CD14-positive monocyte (primary cell): ENCODE measurements at regions not wholly inside any gene's neighbourhood (a gene's known extent, or its start where the extent isn't known, plus 50 kb on each side); places are given as distances from the start of the nearest gene placed in this dataset.

Source experiments
- DNase-seq, 3 donors: peaks; one replicate each; pipeline ENCODE4 v3.0.0-alpha.2; 2011 to 2022
- H2AFZ ChIP-seq: 2 replicates; pipeline ENCODE4 v1.6.0; 2012; ENCODE audit warnings: mild to moderate bottlenecking, low read depth, low read length, inconsistent platforms; ENCODE audit not compliant: insufficient read depth, poor library complexity, severe bottlenecking
- H3K27ac ChIP-seq, 2 donors: 1 replicate in 1 of 2; 2 replicates in 1 of 2; pipeline ENCODE4 v1.5.1; 2012 to 2013; ENCODE audit warnings: low read length in 2 of 2, control low read depth in 1 of 2, inconsistent platforms in 1 of 2, low read depth in 1 of 2, mild to moderate bottlenecking in 1 of 2
- H3K27me3 ChIP-seq, 2 donors: one replicate each; pipeline versions ENCODE4 v1.6.0 to v1.6.1; 2011 to 2013; ENCODE audit warnings: low read length in 2 of 2; ENCODE audit not compliant: control insufficient read depth in 2 of 2, insufficient read depth in 2 of 2
- H3K36me3 ChIP-seq, 2 donors: replicated peaks in 1 of 2; 1 replicate in 1 of 2; 2 replicates in 1 of 2; pipeline versions ENCODE4 v1.5.1 to v1.6.1; 2012 to 2013; ENCODE audit warnings: low read length in 2 of 2, control low read depth in 1 of 2, inconsistent platforms in 1 of 2, mild to moderate bottlenecking in 1 of 2; ENCODE audit not compliant: insufficient read depth in 2 of 2, control insufficient read depth in 1 of 2
- H3K4me1 ChIP-seq, 2 donors: 1 replicate in 1 of 2; 2 replicates in 1 of 2; pipeline versions ENCODE4 v1.5.1 to v1.6.1; 2012 to 2013; ENCODE audit warnings: low read length in 2 of 2, control low read depth in 1 of 2, inconsistent platforms in 1 of 2, mild to moderate bottlenecking in 1 of 2, moderate library complexity in 1 of 2; ENCODE audit not compliant: insufficient read depth in 2 of 2, control insufficient read depth in 1 of 2
- H3K4me2 ChIP-seq: replicated peaks from 2 replicates; pipeline ENCODE3; 2012; ENCODE audit warnings: low read length, moderate library complexity, mild to moderate bottlenecking; ENCODE audit not compliant: poor library complexity, severe bottlenecking; ENCODE audit errors: extremely low read depth
- H3K4me3 ChIP-seq, 3 experiments: fragments of 200-600 bp in 1 of 3; sonication (generic) in 1 of 3; replicated peaks in 1 of 3; 1 replicate in 2 of 3; 2 replicates in 1 of 3; pipeline ENCODE4 v1.5.1; 2011 to 2013; ENCODE audit warnings: low read length in 3 of 3, mild to moderate bottlenecking in 3 of 3, control low read depth in 2 of 3, low read depth in 2 of 3, inconsistent platforms in 1 of 3, moderate library complexity in 1 of 3
- H3K79me2 ChIP-seq: 2 replicates; pipeline ENCODE4 v1.6.0; 2012; ENCODE audit warnings: mild to moderate bottlenecking, control low read depth, inconsistent platforms, low read length, moderate library complexity; ENCODE audit not compliant: insufficient read depth
- H3K9ac ChIP-seq: 2 replicates; pipeline ENCODE4 v1.6.0; 2017; ENCODE audit warnings: low read length, mild to moderate bottlenecking; ENCODE audit not compliant: insufficient read depth, poor library complexity, severe bottlenecking
- H3K9me3 ChIP-seq, 2 donors: replicated peaks in 1 of 2; 1 replicate in 1 of 2; 2 replicates in 1 of 2; pipeline versions ENCODE4 v1.5.1 to v1.6.1; 2012 to 2013; ENCODE audit warnings: low read length in 2 of 2, control low read depth in 1 of 2; ENCODE audit not compliant: control insufficient read depth in 1 of 2, insufficient read depth in 1 of 2
- H4K20me1 ChIP-seq: 2 replicates; pipeline ENCODE4 v1.6.0; 2012; ENCODE audit warnings: mild to moderate bottlenecking, low read length, control low read depth, moderate library complexity; ENCODE audit not compliant: insufficient read depth
- H3K27ac Mint-ChIP-seq, 7 donors: one replicate each; pipeline ENCODE4 v1.8.0; 2020; ENCODE audit warnings: mild to moderate bottlenecking in 7 of 7, mixed read lengths in 7 of 7, moderate library complexity in 6 of 7, inconsistent platforms in 2 of 7
- H3K27me3 Mint-ChIP-seq, 3 donors: one replicate each; pipeline ENCODE4 v1.8.0; 2021 to 2022; ENCODE audit warnings: low read depth in 3 of 3, mild to moderate bottlenecking in 3 of 3, mixed read lengths in 3 of 3, moderate library complexity in 3 of 3, inconsistent platforms in 1 of 3
- H3K36me3 Mint-ChIP-seq, 2 donors: one replicate each; pipeline ENCODE4 v1.8.0; 2020; ENCODE audit warnings: mixed read lengths in 2 of 2, inconsistent platforms in 1 of 2, mild to moderate bottlenecking in 1 of 2
- H3K4me1 Mint-ChIP-seq: one replicate; pipeline ENCODE4 v1.8.0; 2020; ENCODE audit warnings: mild to moderate bottlenecking, mixed read lengths
- H3K4me3 Mint-ChIP-seq, 2 donors: one replicate each; pipeline ENCODE4 v1.8.0; 2020; ENCODE audit warnings: mild to moderate bottlenecking in 2 of 2, mixed read lengths in 2 of 2, moderate library complexity in 1 of 2
- H3K9me3 Mint-ChIP-seq, 7 donors: one replicate each; pipeline ENCODE4 v1.8.0; 2020 to 2022; ENCODE audit warnings: mixed read lengths in 7 of 7, mild to moderate bottlenecking in 6 of 7, moderate library complexity in 6 of 7, inconsistent platforms in 2 of 7
- CTCF ChIP-seq: fragments of 200-600 bp; IDR thresholded peaks from one replicate; pipeline ENCODE4 v1.8.0; 2022; ENCODE audit warnings: antibody characterized with exemption, mild to moderate bottlenecking
- WGBS: methylation state at CpG from one replicate; pipeline ENCODE4 v1.1.5; 2013; ENCODE audit warnings: missing lambda C conversion rate; ENCODE audit not compliant: insufficient coverage; 5-methylcytosine and 5-hydroxymethylcytosine counted together
- intact Hi-C, 2 donors: fragments of 100-400 bp; cut with micrococcal nuclease; formaldehyde crosslinking; loops; one replicate each; pipeline versions ENCODE4 v1.15.0 to v1.15.1; 2023

- no peak for TF ChIP-seq CTCF
- H3K27ac Mint-ChIP-seq = no peak overlapping the region
- Histone ChIP-seq H3K79me2 (no peaks in the 10 kb centered on the region), H3K4me2 (no peak overlapping the region), H3K4me3 (no peak overlapping the region), H3K36me3 (no peaks in the 10 kb centered on the region), H3K9ac (no peak overlapping the region), H3K9me3 (no peaks in the 10 kb centered on the region), H2AFZ (no peak overlapping the region), H3K4me1 (peaks cover 20 to 21% of the 10 kb centered on the region in 2 donors), H3K27ac (no peak overlapping the region), H4K20me1 (no peaks in the 10 kb centered on the region), H3K27me3 (no peaks in the 10 kb centered on the region)
- peak in 2 of 3 donors; percentile 23 to 28 for DNase-seq
- WGBS = 0% methylated on average over 3 of the region's 5 CpGs
- H3K4me3 Mint-ChIP-seq = no peak overlapping the region
- H3K27me3 Mint-ChIP-seq = peaks cover 0 to 8% (median 3%) of the 10 kb centered on the region in 3 donors
- H3K4me1 Mint-ChIP-seq = peaks cover 30% of the 10 kb centered on the region
- intact Hi-C loops = no loop called here
- no peaks in the 10 kb centered on the region for H3K36me3 Mint-ChIP-seq
- H3K9me3 Mint-ChIP-seq = peaks cover 0 to 12% (median 3%) of the 10 kb centered on the region in 7 donors
Observed at GRCh38 chrX:40202456-40202855, 104.7 kb upstream of the BCOR start.

- Mint-ChIP-seq H3K36me3 (no peaks in the 10 kb centered on the region), H3K27ac (peak overlapping the region in 6 of 7 donors; percentile 3 to 78 (median 66)), H3K4me1 (peaks cover 29% of the 10 kb centered on the region), H3K9me3 (peaks cover 0 to 12% (median 3%) of the 10 kb centered on the region in 7 donors), H3K4me3 (no peak overlapping the region), H3K27me3 (peaks cover 0 to 8% (median 3%) of the 10 kb centered on the region in 3 donors)
- peak in 2 of 3 donors; percentile 33 to 37 for DNase-seq
- H3K4me1 ChIP-seq = peaks cover 15 to 17% of the 10 kb centered on the region in 2 donors
- TF ChIP-seq CTCF = no peak
- no peak overlapping the region for H3K4me2 ChIP-seq
- no peaks in the 10 kb centered on the region for H3K9me3 ChIP-seq
- H3K79me2 ChIP-seq = no peaks in the 10 kb centered on the region
- H3K36me3 ChIP-seq = no peaks in the 10 kb centered on the region
- H3K27ac ChIP-seq = no peak overlapping the region
- no peak overlapping the region for H3K9ac ChIP-seq
- H4K20me1 ChIP-seq = no peaks in the 10 kb centered on the region
- WGBS = 100% methylated on average over 2 of the region's 3 CpGs
- no peak overlapping the region for H3K4me3 ChIP-seq
- H3K27me3 ChIP-seq = no peaks in the 10 kb centered on the region
- intact Hi-C loops = no loop called here
- H2AFZ ChIP-seq = peak overlapping the region; percentile 15
Observed at GRCh38 chrX:40201329-40201885, 103.6 kb upstream of the BCOR start.
